Spleen (tissue), 11 donors: ENCODE measurements at regions not wholly inside any gene's neighbourhood (a gene's known extent, or its start where the extent isn't known, plus 50 kb on each side); places are given as distances from the start of the nearest gene placed in this dataset.

ENCODE experiments used
- DNase-seq: peaks from one replicate; pipeline ENCODE4 v3.0.0-alpha.2; 2020
- H3K27ac ChIP-seq, 8 donors: fragments of 200-600 bp; sonication (generic) in 7 of 8; 1 replicate in 4 of 8; 2 replicates in 4 of 8; pipeline versions ENCODE4 v1.5.0 to v1.8.0; 2016 to 2021; ENCODE audit warnings: inconsistent platforms in 4 of 8, mild to moderate bottlenecking in 4 of 8, moderate library complexity in 1 of 8
- H3K27me3 ChIP-seq, 7 donors: fragments of 200-600 bp; sonication (generic) in 6 of 7; replicated peaks in 1 of 7; 1 replicate in 4 of 7; 2 replicates in 3 of 7; pipeline versions ENCODE4 v1.5.0 to v1.8.0; 2016 to 2021; ENCODE audit warnings: inconsistent platforms in 3 of 7, mild to moderate bottlenecking in 1 of 7
- H3K36me3 ChIP-seq, 6 donors: fragments of 200-600 bp; sonication (generic) in 5 of 6; 1 replicate in 4 of 6; 2 replicates in 2 of 6; pipeline versions ENCODE4 v1.5.0 to v1.8.0; 2016 to 2021; ENCODE audit warnings: inconsistent platforms in 2 of 6
- H3K4me1 ChIP-seq, 6 donors: fragments of 200-600 bp; sonication (generic) in 5 of 6; 1 replicate in 3 of 6; 2 replicates in 3 of 6; pipeline versions ENCODE4 v1.5.0 to v1.8.0; 2016 to 2021; ENCODE audit warnings: inconsistent platforms in 3 of 6
- H3K4me3 ChIP-seq, 8 donors: fragments of 200-600 bp; sonication (generic) in 7 of 8; 1 replicate in 4 of 8; 2 replicates in 4 of 8; pipeline versions ENCODE4 v1.5.0 to v1.8.0; 2016 to 2021; ENCODE audit warnings: inconsistent platforms in 4 of 8, mild to moderate bottlenecking in 4 of 8, moderate library complexity in 2 of 8
- H3K9me3 ChIP-seq, 8 donors: fragments of 200-600 bp; sonication (generic) in 7 of 8; 1 replicate in 4 of 8; 2 replicates in 4 of 8; pipeline versions ENCODE4 v1.5.0 to v1.8.0; 2016 to 2021; ENCODE audit warnings: inconsistent platforms in 4 of 8
- POLR2A ChIP-seq, 3 donors: fragments of 450-650 bp; IDR thresholded peaks; one replicate each; pipeline ENCODE4 v1.5.1; 2017; ENCODE audit warnings: antibody characterized with exemption in 3 of 3, mild to moderate bottlenecking in 1 of 3
- POLR2AphosphoS5 ChIP-seq, 3 donors: sonication (generic); formaldehyde crosslinking; IDR thresholded peaks; one replicate each; pipeline ENCODE4 v1.5.1; 2017; ENCODE audit warnings: antibody characterized with exemption in 3 of 3
- WGBS, 5 donors: extraction: QIAGEN DNeasy Blood & Tissue Kit in 3 of 5; methylation state at CpG; one replicate each; pipeline versions ENCODE4 v1.1.5 to v1.1.7; 2013 to 2018; 5-methylcytosine and 5-hydroxymethylcytosine counted together
- intact Hi-C: fragments of 100-400 bp; cut with DNase I; formaldehyde crosslinking; loops from one replicate; pipeline ENCODE4 v1.15.0; 2023; ENCODE audit warnings: low total_unique reads
- TF ChIP-seq, protein P1 (sequence below), 11 experiments: fragments of 200-600 bp in 7 of 11; fragments of 450-650 bp in 4 of 11; sonication (generic) in 4 of 11; IDR thresholded peaks in 8 of 11; conservative IDR thresholded peaks in 3 of 11; 1 replicate in 7 of 11; 2 replicates in 4 of 11; pipeline versions ENCODE4 v1.4.0 to v1.8.0; 2016 to 2021; ENCODE audit warnings: antibody characterized with exemption in 11 of 11, inconsistent platforms in 4 of 11, mild to moderate bottlenecking in 1 of 11
- donor health status: healthy with polysubstance abuse.
- donor health status: DM: no; HTN: no; CAD: no; lungs with moderate emphysema.
- donor health status: DM: no; HTN: no; CAD: no.
- donor health status: Bipolar disorder and iron deficiency.
- donor health status: healthy.
- donor health status: DM: no; HTN: no; CAD: no.
- donor health status: DM: yes; HTN: yes; CAD: no.

DNA sequence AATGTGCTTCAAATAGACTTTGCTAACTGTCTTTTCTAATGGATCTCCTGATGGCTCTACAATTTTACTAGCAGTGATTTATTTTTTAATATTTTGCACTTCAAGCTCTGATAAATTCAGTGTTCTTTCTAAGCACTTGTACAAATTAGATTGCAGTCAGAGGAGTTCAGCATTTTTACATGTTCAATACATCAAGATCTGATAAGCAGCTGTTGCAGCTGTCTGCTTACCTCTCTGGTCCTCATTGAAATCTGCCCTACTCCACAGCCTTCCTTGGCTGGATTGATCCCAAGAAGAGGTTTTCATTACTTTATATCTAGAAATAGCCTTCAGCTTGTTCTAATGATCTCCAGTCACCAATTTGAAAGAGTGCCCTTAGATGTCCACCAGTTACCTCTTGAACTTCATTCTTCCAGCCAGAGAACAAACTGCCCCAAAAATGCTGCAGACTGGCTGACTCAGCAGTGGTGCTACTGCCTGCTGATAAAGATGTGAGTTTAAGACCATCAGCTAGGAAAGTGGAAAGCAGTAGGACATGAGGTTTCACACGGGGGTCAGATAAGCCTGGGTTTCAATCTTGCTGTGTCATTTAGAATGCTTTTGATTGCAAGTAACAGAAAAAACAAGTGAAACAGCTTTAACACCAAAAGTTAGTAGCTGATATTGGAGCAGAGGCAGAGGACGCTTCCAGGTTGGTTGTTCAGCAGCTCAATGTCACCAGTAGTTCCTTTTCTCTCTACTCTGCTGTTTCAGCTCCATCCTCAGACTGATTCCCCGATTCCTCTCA, 350.9 kb upstream of the NPVF start:
- Histone ChIP-seq H3K4me3 (no peak overlapping the region), H3K27me3 (no peaks in the 10 kb centered on the region), H3K4me1 (no peaks in the 10 kb centered on the region), H3K9me3 (no peaks in the 10 kb centered on the region), H3K27ac (no peak overlapping the region), H3K36me3 (no peaks in the 10 kb centered on the region)
- 47 to 58% (median 53%) methylated on average over 3 of the region's 3 CpGs for WGBS, 5 donors
- intact Hi-C loops, result no loop called here
- TF ChIP-seq, protein P1, sequence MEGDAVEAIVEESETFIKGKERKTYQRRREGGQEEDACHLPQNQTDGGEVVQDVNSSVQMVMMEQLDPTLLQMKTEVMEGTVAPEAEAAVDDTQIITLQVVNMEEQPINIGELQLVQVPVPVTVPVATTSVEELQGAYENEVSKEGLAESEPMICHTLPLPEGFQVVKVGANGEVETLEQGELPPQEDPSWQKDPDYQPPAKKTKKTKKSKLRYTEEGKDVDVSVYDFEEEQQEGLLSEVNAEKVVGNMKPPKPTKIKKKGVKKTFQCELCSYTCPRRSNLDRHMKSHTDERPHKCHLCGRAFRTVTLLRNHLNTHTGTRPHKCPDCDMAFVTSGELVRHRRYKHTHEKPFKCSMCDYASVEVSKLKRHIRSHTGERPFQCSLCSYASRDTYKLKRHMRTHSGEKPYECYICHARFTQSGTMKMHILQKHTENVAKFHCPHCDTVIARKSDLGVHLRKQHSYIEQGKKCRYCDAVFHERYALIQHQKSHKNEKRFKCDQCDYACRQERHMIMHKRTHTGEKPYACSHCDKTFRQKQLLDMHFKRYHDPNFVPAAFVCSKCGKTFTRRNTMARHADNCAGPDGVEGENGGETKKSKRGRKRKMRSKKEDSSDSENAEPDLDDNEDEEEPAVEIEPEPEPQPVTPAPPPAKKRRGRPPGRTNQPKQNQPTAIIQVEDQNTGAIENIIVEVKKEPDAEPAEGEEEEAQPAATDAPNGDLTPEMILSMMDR (IDR thresholded peaks at IDR 0.05 in 8 of 11, conservative IDR thresholded peaks at IDR 0.05 in 3 of 11), result no peak
- TF ChIP-seq POLR2A (IDR thresholded peaks at IDR 0.05) (no peak), POLR2AphosphoS5 (IDR thresholded peaks at IDR 0.05) (no peak)
- no peak for DNase-seq

DNA sequence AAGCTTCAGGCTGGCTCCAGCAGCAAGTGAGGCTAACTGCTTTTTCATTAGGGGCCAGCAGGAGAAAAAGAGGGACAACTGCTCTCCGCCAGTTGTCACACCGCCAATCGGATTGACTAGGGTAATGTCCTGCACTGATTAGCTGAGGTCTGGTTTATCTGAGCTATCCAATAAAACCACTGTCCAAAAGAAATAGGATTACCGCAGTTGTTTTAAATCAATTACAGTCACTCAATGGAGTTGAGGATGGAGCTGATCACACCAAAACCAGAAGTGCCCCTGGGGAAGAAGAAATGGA, 351.4 kb upstream of the NPVF start:
- Histone ChIP-seq H3K4me3 (no peak overlapping the region), H3K27me3 (no peaks in the 10 kb centered on the region), H3K9me3 (no peaks in the 10 kb centered on the region), H3K27ac (no peak overlapping the region), H3K36me3 (no peaks in the 10 kb centered on the region), H3K4me1 (no peaks in the 10 kb centered on the region)
- DNase-seq, result no peak
- TF ChIP-seq POLR2A (IDR thresholded peaks at IDR 0.05) (no peak), POLR2AphosphoS5 (IDR thresholded peaks at IDR 0.05) (no peak)
- TF ChIP-seq, protein P1 (IDR thresholded peaks at IDR 0.05 in 8 of 11, conservative IDR thresholded peaks at IDR 0.05 in 3 of 11), result no peak
- intact Hi-C loops, result no loop called here
- 87 to 99% (median 92%) methylated on average over 4 of the region's 4 CpGs for WGBS, 5 donors

- Histone ChIP-seq H3K4me3 (no peak overlapping the region), H3K9me3 (no peaks in the 10 kb centered on the region), H3K36me3 (no peaks in the 10 kb centered on the region), H3K27ac (no peak overlapping the region), H3K4me1 (no peaks in the 10 kb centered on the region), H3K27me3 (no peaks in the 10 kb centered on the region)
- no peak for DNase-seq
- intact Hi-C loops, result no loop called here
- 61 to 84% (median 80%) methylated on average over 4 of the region's 4 CpGs for WGBS, 5 donors
- TF ChIP-seq, protein P1 (IDR thresholded peaks at IDR 0.05 in 8 of 11, conservative IDR thresholded peaks at IDR 0.05 in 3 of 11), result no peak
- no peak for TF ChIP-seq POLR2AphosphoS5 (IDR thresholded peaks at IDR 0.05)
- no peak for TF ChIP-seq POLR2A (IDR thresholded peaks at IDR 0.05)
Observed at GRCh38 chr7:25580141-25580540, 351.9 kb upstream of the NPVF start.

DNA sequence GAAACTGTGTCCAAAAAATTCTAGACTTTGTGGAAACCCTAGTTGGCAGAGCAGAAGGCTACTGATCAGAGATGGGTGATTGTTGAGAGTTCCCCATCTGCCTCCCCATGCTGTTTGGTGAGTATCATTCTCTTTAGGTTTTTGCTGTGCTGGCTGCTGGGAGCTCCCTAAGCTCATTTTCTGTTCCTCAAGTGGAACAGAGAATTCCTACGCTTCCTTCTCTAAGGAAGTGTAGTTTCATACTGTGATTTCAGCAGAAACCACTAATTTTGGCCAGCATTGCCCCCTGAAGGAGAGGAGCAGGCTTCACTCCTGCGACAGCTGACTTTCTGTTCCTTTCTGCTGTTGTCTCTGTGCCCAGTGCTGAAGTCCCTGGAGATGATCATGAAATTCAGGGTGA, 355.3 kb upstream of the NPVF start:
- Histone ChIP-seq H3K4me3 (no peak overlapping the region), H3K27ac (no peak overlapping the region), H3K27me3 (no peaks in the 10 kb centered on the region), H3K9me3 (no peaks in the 10 kb centered on the region), H3K36me3 (no peaks in the 10 kb centered on the region), H3K4me1 (peaks cover 0 to 5% (median 0%) of the 10 kb centered on the region in 6 donors)
- intact Hi-C loops, result no loop called here
- WGBS, 5 donors, result 51 to 90% (median 79%) methylated on average over 2 of the region's 2 CpGs
- TF ChIP-seq POLR2AphosphoS5 (IDR thresholded peaks at IDR 0.05), result no peak
- TF ChIP-seq POLR2A (IDR thresholded peaks at IDR 0.05), result no peak
- TF ChIP-seq, protein P1 (IDR thresholded peaks at IDR 0.05 in 8 of 11, conservative IDR thresholded peaks at IDR 0.05 in 3 of 11), result no peak
- no peak for DNase-seq
